ENCODE measurements at regions not wholly inside any gene's neighbourhood (a gene's known extent, or its start where the extent isn't known, plus 50 kb on each side); places are given as distances from the start of the nearest gene placed in this dataset.

- TF ChIP-seq CTCF (IDR thresholded peaks at IDR 0.05) (no peak), POLR2A (IDR thresholded peaks at IDR 0.05) (no peak)
Observed at GRCh38 chr3:13185737-13186434, 112.7 kb upstream of the IQSEC1 start.

All from Peyer's patch (tissue), 4 donors.